GM12875 (cell line): ENCODE measurements at regions not wholly inside any gene's neighbourhood (a gene's known extent, or its start where the extent isn't known, plus 50 kb on each side); places are given as distances from the start of the nearest gene placed in this dataset.

Source experiments
- H3K4me3 ChIP-seq: one replicate; pipeline ENCODE4 v1.5.1; 2011; ENCODE audit warnings: low read depth, low read length, control low read depth
- CTCF ChIP-seq: IDR thresholded peaks from 2 replicates; pipeline ENCODE4 v1.5.1; 2011; ENCODE audit warnings: low read depth, mild to moderate bottlenecking, control low read depth, inconsistent platforms, low read length, moderate library complexity, borderline replicate concordance; ENCODE audit not compliant: insufficient read depth

GRCh38 chr13:90622541-90622940, 724.9 kb upstream of the MIR17HG start:
- no peak overlapping the region for H3K4me3 ChIP-seq
- TF ChIP-seq CTCF: no peak

DNA sequence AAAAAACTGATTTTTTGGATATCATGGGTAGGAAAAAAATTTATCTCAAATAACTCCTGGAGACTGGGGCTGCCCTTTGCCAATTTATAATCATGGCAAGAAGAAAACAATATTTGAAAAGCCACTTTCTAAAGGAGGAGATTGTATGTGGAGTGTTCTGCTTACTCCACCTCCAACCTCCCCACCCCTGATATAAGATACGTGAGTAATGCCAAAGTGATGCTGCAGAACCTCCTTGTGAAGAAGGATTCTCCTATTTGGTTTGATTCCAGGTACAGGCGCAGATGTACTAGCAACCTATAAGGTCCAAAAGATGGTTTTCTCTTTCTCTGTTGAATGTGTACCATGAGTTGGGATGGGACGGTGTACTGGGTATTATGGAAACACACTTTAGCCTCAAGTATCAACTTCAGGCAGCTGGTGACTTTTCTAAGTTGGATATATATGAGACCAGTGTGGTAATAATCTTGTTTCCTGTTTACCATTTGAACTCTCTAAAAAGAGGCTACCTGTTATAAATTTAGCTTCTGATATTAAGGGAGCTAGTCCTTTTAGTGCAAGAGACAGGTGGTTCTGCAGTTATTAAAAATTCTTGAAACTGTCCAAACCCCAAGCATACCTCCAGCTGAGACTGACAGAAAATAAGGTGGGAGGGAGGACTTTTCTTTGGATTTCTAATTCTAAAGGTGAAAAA, 724.0 kb upstream of the MIR17HG start:
- no peak for TF ChIP-seq CTCF

GRCh38 chr13:90627813-90628212, 719.7 kb upstream of the MIR17HG start:
- H3K4me3 ChIP-seq: no peak overlapping the region
- no peak for TF ChIP-seq CTCF

More for the DNA sequence above, 724.0 kb upstream of the MIR17HG start:
- no peak overlapping the region for H3K4me3 ChIP-seq

DNA sequence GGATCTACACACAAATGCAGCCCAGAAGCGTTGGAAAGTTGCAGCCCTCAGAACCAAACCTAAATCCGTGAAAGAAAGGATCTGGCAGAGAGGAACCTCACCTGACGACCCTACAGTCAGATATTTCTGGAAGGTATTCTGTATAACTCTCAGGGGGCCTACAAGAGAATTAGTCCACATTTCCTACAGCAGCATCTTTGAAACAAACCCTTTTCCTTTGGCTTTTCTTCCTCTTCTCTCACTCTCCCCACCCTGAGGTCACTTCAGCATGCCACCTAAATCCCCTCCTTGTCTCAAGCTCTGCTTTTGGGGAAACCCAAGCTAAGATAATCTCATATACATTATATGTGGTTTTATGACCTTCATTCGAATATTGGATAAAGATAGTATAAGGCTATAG, 719.0 kb upstream of the MIR17HG start:
- H3K4me3 ChIP-seq: no peak overlapping the region
- TF ChIP-seq CTCF: no peak

GRCh38 chr13:90630716-90631115, 716.8 kb upstream of the MIR17HG start:
- no peak overlapping the region for H3K4me3 ChIP-seq
- TF ChIP-seq CTCF: no peak

DNA sequence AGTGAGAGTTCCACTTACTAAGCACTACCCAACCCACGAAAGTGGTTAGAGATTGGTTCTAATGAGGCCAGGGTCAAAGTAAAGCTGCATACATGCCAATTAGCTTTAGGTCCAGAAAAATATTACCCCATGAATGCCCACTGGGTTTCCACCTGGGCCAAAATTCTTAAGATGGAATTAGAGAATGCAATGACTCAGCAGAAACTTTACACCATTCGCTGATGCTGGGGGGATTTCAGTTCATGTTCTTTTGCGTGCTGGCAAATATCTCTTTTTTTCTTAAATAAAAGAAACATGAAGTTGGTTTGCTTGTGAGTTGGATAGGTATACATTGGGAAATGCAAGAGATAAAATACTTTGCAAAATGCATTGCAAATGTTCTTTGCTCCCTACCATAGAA, 715.3 kb upstream of the MIR17HG start:
- no peak overlapping the region for H3K4me3 ChIP-seq
- no peak for TF ChIP-seq CTCF

GRCh38 chr13:90633849-90634248, 713.6 kb upstream of the MIR17HG start:
- TF ChIP-seq CTCF: no peak
- no peak overlapping the region for H3K4me3 ChIP-seq
